DMS153 treated with DMSO at 0.1 percent for 48 hours (cell line): ENCODE measurements at regions not wholly inside any gene's neighbourhood (a gene's known extent, or its start where the extent isn't known, plus 50 kb on each side); places are given as distances from the start of the nearest gene placed in this dataset.

Experiments
- DNase-seq: peaks from one replicate; lab custom pipeline; 2025; ENCODE audit not compliant: unreplicated experiment; lab: John Stamatoyannopoulos, UW

DNA sequence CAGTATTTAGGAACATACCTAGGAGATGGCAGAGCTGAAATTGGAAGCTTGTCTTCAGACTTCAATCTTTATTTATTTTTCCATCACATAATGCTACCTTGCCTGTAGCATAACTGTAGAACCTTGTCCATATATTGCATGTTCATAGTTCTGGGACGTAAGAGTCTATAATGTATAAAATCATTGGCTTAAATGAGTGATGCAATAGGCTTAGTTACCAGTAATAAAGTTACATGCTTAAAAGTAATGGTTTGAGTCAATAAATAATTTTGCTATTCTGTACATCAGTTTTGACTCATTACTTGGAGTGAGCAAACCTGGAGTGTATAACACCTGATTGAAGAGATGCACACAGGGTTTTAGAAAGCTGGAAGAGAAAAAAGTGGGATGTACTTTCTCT, 229.3 kb downstream of the CDCA7 start:
- no peak for DNase-seq

DNA sequence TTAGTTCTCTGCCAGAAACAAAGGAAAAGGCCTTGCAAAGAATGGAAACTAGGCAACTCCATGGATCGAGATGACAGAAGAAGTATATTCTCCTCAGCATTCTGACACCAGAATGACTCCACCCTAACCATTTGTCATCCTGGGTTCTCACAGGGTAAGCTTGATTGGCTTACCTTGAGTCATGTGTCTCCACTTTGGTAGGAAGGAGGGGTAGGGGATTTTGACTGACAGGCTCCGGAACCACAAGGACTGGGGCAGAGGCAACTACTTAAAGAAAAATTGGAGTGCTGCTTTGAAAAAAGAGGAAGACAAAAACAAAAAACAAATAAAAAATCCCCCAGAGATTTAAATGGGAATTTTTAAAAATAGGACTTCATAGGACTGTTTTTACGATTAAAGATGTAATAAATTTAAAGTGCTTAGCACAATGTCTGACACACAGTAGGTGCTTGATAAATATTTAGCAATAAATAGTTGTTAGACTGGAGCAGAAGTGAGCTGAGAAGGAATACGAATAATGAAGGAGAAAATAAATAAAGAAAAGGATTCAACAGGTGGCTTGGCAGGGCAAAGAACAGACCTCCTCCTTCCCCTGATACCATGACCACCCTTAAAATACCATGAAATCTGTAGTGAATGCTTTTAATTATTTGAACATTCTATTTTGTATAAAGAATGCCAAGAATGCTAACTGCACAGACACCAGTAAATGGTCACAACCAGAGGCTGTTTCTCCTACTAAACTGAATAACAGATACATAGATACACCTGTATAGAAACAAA, 230.2 kb downstream of the CDCA7 start:
- DNase-seq, result no peak

DNA sequence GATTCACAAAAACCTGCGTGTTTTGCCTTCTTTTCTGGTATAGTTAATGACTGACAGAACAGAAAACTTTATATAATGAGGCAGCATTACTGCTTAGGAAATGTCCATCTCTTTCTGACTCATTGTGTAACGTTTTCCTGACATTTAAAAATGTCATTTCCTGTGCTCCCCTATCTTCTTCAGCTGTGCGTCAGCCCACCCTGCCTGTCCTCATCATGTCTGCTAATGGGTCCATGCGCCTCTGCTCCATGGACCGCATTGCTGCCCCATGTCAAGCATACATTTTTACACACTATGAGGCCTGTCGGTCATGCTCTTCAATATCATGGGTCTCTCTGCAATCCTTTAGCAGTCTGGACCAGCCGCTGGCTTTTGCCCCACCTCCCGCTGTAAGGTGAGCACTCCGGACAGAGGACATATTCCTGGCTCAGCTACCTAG, 234.3 kb downstream of the CDCA7 start:
- DNase-seq, result no peak

DNA sequence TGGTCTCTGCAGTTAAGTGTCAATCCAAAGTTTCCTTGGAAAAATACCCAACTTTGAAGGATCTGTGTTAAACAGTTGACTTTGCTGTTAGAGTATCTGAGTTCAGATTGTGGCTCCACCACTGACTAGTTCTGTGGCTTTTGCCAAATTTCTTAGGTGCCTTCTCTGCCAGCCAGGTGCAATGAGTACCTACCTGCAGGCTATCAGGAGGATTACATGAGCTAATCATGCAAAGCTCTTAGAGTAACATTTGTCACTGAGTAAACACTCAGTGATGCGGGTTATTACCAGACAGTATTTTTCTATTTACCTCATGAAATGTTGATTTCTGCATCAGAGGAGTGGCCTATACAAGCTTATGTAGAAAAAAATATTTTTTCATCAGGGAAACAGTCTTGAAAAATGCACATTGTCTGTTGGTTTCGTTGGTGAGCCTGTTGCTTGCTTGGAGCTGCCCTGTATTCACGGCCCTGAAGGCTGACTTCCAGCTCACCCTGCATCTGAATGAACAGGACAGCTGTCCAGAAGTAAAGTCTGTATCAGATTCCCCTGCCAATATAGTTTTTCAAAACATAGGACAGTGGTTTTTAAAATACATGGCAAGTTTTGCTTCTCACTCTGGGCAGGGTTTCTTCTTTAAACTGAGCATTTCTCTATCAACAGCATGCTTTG, 235.1 kb downstream of the CDCA7 start:
- peak; percentile 65 for DNase-seq

DNA sequence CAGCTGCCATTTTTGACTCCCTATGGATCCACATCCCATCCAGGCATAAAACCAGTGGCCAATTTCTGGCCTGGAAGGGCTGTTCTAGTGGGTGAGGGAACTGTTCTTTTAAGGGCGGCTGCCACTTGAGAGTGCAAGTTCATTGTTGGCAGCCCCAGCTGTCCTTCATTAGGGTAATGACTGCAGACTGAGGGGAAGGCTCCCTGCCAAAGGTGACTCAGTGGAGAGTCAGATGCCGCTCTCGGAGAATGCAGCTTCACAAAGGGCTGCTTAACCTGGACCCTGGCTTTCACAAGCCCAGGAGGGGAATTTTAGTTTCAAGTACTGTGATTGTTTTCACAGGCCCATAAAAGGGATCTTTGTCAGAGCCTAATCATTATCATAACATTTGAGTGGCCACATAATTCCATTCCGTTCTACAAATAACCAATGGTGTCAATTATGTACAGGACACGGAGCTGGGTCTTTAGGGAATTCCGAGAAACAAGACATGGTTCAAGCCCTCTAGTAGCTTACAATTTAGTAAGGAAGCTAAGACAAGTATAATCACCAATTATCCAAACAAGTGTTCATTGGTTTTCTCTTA, 235.7 kb downstream of the CDCA7 start:
- peak; percentile 90 for DNase-seq

DNA sequence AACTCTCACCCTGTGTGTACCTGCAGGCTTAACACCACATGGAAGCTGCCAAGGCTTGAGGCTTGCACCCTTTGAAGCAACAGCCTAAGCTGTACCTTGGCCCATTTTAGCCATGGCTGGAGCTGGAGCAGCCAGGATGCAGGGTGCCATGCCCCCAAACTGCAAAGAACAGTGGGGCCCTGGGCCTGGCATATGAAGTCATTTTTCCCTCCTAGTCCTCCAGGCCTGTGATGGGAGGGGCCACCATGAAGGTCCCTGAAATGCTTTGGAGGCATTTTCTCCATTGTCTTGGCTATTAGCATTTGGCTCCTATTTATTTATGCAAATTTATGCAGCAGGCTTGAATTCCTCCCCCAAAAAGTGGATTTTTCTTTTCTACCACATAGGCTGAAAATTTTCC, 238.4 kb downstream of the CDCA7 start:
- DNase-seq, result no peak

DNA sequence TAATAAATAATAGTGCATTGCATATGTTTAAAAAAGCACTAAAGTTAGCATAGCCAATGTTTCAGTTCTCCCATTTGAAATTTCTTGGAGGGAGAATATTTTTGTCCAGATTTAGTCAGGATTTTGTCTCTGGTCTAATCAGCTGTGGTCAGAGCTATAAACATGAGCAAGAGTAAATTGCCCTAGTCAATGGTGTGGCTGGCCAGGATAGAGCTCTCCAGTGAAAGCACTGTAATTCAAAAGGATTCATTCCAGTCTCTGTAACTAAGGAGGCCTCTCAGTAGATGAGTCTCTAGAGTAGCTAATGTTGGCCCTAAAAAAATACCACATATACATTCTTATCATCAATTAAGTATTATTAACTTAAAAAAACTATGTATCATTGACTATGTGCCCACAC, 241.6 kb downstream of the CDCA7 start:
- DNase-seq, result no peak

DNA sequence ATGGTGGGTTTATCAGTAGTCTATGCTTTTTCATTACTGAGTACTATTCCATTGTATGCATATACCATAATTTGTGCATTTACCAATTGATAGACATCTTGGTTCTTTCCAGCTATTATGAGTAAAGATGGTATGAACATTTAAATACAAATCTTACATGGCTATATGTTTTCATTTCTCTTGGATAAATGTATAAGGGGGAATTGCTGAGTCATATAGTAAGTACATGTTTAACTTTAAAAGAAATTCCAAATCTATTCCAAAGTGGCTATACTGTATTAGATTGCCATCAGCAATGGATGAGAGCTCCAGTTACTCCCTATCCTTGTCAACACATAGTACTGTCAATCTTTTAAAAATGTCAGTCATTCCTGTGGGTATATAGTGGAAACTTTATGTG, 243.9 kb downstream of the CDCA7 start:
- DNase-seq, result no peak

DNA sequence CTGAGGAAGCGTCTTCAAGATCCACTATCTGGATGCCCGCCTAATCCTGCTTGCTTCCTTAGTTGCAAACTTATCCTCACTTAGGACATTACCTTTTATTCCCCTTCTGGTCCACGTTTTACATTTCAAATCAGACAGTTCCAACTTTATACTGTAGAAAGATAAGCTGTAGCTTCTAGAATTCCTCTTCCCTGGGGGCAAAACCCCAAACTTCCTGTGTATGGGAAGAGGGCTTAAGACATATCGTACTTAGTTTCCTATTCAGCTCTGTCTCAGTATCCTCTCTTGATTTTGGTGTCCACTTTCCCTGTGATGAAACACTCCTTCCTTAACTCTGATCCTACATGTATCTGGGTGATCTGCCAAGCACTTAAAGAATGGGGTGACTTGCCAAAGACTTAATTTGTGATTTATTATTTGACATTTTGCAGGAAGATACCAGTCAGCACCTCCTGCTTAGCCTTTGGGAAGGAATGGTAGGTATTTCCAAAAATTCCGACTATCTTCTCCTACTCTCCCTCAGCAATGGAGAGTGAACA, 245.2 kb downstream of the CDCA7 start:
- no peak for DNase-seq

DNA sequence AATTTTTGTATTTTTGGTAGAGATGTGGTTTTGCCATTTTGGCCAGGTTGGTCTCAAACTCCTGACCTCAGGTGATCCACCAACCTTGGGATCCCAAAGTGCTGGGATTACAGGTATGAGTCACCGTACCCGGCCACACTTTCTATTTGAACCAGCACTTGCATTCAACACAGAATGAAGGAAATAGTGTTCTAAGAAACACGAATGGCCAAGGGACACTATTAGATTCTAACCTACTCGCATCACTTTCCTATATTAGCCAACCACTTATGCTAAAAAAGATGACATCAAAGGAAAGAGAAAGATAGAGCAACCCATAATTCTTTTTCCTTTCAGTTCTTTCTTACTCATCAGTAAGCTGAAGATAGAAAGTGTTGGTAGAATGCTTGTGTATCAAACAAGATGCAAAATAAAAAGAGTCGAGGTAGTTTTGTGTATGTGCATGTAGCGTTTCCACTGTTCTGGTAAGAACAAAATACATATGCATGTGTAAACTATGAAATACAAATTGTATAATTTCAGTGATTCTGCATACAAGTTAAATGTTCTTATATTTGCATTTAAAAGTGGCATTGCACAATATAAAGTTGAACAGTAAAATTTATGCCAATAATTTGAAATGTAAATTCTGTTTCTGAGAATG, 247.6 kb downstream of the CDCA7 start:
- no peak for DNase-seq

DNA sequence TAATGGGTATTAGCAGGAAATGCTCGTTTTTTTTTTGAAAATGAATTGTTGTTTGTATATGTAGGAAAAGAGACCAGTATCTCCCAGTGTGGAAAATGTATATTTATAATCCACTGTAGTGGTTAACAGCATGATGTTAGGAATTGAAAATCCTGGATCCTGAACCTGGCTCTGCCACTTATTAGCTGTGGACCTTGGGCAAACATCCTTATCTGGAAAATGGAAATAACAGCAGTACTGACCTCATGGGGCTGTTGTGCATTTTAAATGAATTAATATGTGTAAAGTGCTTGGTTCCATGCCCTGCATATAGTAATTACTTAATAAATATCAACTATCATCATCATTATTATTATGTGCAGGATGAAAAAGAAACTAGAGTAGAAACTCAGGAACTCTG, 251.3 kb downstream of the CDCA7 start:
- no peak for DNase-seq

DNA sequence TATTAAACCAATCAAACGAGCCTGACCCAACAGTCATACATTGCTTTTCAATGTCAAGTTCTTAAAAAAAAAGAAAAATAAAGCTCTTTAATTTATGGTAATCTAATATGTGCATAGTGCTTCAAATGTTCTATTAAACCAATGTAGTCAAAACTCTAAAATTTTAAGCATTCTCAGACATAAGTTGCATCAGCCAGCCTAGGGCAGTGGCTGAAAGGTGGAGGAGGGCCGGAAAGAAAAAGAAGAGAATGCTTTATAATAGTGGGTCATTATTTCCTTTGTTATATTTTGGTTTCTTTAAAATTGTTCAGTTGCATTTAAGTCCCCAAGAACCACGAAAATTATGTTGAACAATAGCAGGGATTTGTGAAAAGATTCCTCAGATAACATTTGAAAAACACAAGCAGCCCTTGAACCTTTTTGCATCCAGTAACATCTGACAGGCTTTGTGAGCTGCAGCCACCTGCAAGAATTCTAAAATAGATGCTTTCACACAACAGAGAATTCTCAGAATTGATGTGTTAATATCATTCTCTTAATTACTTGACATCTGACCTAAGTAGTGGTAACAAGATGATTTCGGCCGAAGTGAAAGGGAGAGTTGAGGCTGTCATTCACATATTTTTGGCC, 252.1 kb downstream of the CDCA7 start:
- no peak for DNase-seq

DNA sequence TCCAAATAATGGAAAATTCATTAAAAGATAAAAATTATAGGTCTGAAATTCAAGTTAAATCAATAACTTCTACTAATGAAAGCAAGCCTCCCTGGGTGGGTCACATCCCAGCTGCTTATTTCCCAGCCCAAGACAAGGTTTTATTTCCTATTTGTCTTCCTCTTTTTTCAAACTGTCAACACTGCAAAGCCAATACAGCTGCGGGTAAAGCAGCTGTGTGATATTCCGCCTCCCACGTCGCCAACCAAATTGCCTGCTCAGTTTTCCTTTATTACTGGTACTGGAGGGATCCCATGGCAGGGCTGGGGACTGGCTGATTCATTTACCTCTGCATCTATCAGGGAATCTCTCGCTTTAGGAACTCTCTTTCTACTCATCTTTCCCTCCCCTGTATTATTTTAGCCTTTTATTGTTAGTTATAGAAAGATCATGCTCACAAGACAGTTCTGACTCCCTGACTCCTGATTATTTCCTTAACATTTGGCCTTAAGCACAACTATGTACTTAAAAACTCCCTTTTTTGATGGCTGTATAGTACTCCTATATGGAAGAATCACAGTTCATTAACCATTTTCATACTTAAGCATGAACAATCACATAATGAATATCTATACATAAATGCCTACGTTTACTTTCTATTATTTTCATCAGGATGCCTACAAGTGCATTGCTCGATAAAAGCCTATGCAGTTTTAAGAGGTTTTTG, 253.1 kb downstream of the CDCA7 start:
- no peak for DNase-seq

DNA sequence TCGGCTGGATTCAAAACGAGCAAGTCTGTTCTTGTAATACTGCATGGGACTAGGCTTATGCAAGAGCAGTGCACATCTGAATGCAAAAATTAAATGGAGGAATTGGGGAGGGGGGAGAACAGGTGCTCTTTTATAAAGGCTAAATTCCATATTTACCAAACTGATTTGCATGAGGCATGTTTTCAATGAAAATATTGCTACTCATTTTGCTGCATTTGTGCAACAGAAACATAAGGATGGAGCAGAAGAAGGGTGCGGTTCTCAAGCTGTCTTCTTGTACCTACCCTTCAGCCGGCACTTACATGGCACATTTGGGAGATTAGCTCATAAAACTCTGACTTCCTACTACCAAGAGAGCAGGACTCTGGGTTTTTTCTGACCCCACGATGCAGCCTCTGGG, 256.4 kb downstream of the CDCA7 start:
- no peak for DNase-seq

DNA sequence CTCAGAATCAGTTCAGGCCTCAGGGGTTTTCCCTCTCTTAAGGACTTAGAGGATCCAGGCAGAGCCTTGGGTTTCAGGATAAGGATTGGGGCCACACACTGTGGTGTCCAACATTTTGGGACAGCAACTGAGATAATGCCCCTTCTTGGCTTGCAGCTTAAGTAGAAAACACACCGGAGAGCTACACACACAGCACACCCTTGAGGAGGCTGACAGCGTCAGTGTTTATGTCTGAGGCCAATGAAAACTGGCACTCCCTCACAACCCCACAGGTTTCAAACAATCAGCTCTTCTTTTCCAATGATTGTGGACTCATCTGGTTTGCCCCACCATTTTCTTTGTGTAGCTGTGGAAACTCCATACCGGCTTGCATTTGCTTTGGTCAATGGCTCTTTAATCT, 257.7 kb downstream of the CDCA7 start:
- DNase-seq, result no peak

DNA sequence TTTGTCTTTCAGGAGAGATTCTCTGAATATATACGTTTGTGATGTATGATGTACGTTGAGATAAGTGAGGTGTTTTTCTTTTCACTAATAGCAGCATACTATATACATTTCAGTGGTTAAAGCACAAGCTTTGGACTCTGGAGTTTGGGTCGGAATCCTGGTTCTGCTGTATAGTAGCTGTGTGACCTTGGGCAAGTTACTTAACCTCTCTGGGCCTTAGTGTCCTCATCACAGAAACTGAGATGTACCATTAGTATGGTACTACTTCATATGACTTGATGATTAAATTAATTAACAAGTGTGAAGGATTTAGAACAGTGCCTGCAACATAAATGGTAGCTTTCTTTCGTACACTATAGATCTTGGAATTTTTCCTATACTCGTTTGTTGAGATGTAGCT, 258.7 kb downstream of the CDCA7 start:
- no peak for DNase-seq

DNA sequence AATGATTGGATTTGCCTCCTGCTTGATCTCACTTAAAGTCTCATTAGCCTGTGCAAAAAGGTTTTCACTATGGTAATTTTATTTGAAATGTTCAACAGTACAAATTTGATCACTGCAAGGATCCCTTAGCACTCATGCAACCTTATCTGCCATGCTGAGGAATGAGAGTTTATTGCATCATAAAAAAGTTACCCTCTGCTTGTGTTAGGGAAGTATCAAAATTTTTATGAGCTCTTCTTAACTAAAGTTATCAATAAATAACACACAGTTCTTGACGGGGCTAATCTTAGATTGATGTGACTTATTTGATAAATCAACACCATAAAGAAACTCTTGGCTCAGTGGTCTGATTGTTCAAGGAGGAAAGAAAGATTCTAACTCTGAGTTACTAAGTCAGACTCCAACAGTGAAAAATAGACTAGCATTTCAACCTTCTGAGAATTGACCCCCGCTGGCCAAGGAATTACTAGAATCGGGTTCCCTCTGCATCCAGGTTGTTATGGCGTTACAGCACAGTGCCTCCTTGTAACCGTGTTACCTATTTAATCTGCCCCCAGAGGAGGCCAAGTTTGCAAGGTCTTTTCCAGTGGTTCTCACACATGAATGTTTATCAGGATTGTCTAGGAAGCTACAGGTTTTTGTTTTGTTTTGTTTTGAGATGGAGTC, 259.7 kb downstream of the CDCA7 start:
- DNase-seq, result no peak

DNA sequence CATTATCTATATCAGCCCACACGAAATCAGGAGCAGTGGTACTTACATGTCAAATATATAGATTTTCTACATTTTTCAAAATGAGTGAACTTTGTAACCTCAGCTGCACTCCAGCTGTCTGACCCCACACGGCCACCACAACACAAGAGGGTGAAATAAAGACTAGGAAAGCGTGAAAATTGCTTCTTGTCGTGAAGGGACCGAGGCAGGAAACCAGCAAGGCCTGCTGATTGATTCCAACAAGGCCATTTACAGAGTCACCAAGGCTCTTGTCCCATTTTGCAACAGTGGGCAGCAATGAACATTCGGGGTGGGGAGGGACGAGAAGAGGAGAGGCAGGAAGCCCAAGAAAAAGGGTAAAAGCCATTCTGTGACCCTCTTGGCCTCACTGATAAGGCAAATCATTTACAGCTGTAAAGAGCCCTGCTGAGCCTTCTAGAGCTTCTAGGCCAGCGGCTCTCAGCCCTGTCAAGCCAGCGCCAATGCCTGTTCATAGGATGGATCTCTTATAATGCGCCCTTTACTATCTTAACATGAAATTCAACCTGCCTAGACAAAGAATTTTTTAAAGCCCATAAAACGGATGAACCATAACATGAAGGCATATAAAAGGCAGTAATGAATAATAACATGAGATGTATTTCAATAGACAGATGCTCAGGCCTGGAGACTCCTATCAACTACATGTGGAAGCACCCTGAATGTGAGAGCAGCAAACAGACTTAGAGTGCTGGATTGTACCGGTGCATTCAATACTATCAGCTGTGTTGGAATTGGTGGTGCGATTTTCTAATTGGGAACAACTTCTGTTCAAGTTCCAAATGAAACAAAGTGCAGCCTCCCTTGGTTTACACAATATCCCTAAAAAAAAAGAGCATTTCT, 269.0 kb downstream of the CDCA7 start:
- DNase-seq, result no peak

DNA sequence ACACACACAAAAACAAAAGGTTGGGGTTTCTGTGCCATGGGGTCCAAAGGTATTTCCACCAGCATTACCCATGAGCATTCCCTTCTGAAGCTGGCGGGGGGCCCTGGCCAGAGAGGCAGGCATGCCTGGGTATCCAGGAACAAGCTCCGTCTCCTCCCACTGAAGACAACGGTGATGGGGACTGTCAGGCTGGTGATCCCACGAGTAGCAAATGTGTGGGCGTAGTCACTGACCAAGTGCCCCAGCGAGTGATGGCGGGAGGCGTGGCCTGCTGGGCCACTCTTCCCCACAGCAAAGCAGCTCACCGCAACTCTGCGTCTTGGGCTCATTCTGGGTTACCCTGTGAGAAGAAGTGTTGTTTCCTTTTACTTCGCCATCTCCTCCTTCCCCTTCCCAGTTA, 270.6 kb downstream of the CDCA7 start:
- DNase-seq, result no peak
